Choroid plexus epithelial cell (primary cell): ENCODE measurements at regions not wholly inside any gene's neighbourhood (a gene's known extent, or its start where the extent isn't known, plus 50 kb on each side); places are given as distances from the start of the nearest gene placed in this dataset.
"Not testable (repeated sequence)": the region's sequence is repeated elsewhere in the genome, so short reads cannot be mapped to it uniquely, and the experiment has no call there.

Experiments used
- DNase-seq: peaks from one replicate; pipeline ENCODE4 v3.0.0-alpha.2; 2010; ENCODE audit warnings: low read depth
- H3K4me3 ChIP-seq: 2 replicates; pipeline ENCODE4 v1.5.1; 2011; ENCODE audit warnings: low read depth, mild to moderate bottlenecking, control low read depth, low read length, moderate library complexity
- TF ChIP-seq, protein P1 (sequence below): conservative IDR thresholded peaks from 2 replicates; pipeline ENCODE4 v1.5.1; 2011; ENCODE audit warnings: low read depth, mild to moderate bottlenecking, control low read depth, inconsistent platforms, low read length, moderate library complexity

DNA sequence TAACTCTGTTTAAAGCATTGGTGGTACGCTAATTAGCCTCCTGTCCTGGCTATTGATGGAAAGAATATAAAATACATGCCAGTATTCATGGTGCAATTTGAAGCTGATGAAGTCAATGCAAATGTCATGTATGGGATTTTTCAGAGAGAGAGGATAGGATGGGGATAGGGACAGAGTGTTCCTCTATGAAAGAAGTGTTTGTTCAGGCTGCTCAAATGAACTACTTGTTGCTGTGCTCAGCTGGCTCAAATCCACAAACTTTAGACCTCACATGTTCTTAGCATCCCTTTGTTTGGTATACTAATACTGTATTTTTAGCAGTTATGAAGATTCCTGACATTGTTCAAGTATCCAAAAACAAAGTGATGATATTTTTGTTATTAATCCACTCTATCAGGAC is 116.5 kb downstream of the SLITRK1 start:
- peak; percentile 18 for DNase-seq
- TF ChIP-seq, protein P1, sequence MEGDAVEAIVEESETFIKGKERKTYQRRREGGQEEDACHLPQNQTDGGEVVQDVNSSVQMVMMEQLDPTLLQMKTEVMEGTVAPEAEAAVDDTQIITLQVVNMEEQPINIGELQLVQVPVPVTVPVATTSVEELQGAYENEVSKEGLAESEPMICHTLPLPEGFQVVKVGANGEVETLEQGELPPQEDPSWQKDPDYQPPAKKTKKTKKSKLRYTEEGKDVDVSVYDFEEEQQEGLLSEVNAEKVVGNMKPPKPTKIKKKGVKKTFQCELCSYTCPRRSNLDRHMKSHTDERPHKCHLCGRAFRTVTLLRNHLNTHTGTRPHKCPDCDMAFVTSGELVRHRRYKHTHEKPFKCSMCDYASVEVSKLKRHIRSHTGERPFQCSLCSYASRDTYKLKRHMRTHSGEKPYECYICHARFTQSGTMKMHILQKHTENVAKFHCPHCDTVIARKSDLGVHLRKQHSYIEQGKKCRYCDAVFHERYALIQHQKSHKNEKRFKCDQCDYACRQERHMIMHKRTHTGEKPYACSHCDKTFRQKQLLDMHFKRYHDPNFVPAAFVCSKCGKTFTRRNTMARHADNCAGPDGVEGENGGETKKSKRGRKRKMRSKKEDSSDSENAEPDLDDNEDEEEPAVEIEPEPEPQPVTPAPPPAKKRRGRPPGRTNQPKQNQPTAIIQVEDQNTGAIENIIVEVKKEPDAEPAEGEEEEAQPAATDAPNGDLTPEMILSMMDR: no peak
- H3K4me3 ChIP-seq: no peak overlapping the region

DNA sequence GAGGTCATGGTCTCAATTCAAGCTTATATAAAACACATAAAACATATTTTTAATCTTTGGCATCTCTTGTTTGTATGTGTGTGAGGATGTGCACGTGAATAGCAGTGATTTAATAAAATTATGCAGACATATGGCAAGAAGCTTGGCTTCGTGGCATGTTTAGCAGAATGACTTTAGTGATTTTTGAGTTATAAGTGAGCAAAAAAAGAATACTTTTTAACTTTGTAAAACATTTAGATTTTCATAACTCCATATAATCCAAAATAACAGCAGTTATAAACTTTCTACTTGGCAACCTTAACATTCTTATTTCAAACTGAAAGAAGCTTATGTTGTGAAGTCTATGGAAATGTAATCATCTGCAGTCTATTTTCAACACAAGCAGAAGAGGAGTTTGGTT is 120.6 kb downstream of the SLITRK1 start:
- no peak overlapping the region for H3K4me3 ChIP-seq
- TF ChIP-seq, protein P1: no peak
- no peak for DNase-seq

DNA sequence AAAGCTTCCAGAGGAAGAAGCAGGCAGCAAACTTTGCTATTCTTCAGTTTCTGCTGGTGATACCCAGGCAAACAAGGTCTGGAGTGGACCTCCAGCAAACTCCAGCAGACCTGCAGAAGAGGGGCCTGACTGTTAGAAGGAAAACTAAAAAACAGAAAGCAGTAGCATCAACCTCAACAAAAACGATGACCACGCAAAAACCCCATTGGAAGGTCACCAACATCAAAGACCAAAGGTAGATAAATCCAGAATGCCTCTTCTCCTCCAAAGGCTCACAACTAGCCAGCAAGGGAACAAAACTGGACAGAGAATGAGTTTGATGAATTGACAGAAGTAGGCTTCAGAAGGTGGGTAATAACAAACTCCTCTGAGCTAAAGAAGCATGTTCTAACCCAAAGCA is 127.1 kb downstream of the SLITRK1 start:
- H3K4me3 ChIP-seq, DNase-seq: not testable (repeated sequence)

DNA sequence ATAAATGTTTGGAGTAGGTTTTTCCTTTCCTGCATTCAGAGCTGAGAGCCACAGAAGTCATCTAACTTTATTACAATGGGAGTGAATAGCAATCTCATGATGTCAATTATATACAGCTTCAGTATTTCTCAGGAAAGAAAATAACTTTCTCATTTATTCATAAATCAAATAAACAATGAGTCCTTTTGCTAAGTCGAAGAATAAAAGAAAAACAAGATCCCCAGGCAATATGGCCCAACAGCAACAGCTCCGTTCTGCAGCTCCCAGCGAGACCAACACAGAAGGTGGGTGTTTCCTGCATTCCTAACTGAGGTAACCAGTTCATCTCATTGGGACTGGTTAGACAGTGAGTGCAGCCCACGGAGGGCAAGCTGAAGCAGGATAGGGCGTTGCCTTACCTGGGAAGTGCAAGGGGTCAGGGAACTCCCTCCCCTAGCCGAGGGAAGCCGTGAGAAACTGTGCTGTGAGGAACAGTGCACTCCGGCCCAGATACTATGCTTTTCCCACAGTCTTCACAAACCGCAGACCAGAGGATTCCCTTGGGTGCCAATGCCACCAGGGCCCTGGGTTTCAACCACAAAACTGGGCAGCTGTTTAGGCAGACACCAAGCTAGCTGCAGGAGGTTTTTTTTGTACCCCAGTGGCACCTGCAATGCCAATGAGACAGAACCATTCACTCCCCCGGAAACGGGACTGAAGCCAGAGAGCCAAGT is 128.2 kb downstream of the SLITRK1 start:
- DNase-seq: peak; percentile 22

DNA sequence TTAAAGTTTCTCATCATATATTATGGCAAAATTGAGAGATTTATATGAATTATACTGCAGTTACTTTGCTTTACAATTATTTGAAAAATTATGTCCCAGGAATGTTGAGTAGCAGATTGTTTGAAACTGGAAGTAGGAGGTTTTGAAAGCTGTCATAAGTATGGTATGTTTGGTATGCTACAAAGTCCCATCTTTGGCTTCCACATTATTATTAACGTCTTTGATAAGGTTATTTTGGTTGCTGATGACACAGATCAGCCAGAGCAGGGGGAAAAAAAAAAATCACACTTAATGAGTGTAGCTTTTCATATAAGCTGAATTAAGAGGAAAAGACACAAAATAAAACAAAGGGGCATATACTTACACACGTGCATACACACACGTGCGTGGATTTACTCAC is 130.1 kb downstream of the SLITRK1 start:
- no peak overlapping the region for H3K4me3 ChIP-seq
- DNase-seq: peak; percentile 80
- TF ChIP-seq, protein P1: no peak

More for the DNA sequence above, 128.2 kb downstream of the SLITRK1 start:
- TF ChIP-seq, protein P1: no peak
- no peak overlapping the region for H3K4me3 ChIP-seq

DNA sequence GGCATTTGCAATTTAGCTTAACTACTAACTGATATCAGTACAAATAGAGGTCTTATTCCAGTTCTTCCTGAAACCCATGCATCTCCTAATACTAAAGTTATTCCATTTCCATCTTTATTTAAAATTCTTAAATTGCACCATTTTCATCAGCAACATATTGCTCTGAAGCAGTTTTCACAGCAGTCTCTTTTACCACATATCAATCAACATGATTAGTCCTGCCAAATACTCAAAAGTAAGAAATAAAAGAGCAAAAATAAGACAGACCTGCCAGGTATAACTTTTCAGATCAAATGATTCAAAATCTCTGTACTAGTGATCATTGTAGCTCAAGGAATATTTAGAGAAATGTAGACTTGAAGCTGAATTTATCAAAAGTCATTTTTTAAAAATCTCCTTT is 141.7 kb downstream of the SLITRK1 start:
- DNase-seq: no peak
- TF ChIP-seq, protein P1: no peak
- H3K4me3 ChIP-seq: no peak overlapping the region

DNA sequence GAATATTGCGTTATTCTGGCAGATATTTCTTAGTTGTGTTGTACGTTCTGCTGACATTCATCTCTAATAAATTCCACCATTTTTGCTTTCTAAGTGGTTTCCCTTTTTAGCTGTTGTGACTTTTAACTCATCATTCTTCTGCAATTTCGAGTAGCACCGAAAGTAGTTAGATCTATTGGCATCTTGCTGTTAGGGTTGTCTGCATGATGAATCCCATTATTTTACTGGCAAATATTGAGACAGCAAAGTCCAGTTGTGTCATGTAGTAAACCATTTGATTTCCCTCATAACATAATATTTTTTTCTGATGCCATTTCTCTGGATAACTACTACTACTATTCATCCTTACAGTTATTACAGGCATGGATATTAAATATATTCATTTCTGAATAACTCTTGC is 143.9 kb downstream of the SLITRK1 start:
- TF ChIP-seq, protein P1: no peak
- DNase-seq: no peak
- no peak overlapping the region for H3K4me3 ChIP-seq

DNA sequence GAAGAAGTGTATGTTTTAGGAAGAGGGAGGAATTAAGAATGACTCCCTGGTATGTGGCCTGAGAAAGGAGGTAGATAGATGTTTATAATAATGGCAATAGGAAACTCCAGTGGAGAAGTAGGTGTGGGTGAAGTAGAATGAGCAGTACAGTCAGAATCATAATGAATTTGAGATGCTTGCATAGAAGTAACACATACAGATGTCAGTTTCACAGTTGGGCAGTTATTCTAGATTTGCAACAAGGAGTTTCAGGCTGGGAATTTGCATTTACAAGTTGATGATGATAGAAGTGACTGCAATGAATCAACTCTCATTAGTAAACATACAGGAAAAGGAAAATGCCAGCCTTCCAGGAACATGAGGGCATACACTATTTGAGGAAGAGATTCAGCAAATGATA is 149.0 kb downstream of the SLITRK1 start:
- no peak overlapping the region for H3K4me3 ChIP-seq
- no peak for DNase-seq
- TF ChIP-seq, protein P1: no peak
